SK-N-SH (cell line): ENCODE measurements at regions not wholly inside any gene's neighbourhood (a gene's known extent, or its start where the extent isn't known, plus 50 kb on each side); places are given as distances from the start of the nearest gene placed in this dataset.

Source experiments
- CTCF ChIA-PET: fragments of 300-600, 350-600 bp; formaldehyde crosslinking; extraction: SDS; loops from one replicate; lab custom pipeline; 2021; lab: Yijun Ruan, JAX
- POLR2A ChIA-PET: fragments of 350-600 bp; sonication (Branson Sonifier 250); formaldehyde crosslinking; extraction: SDS; loops from one replicate; lab custom pipeline; 2020; ENCODE audit warnings: antibody characterized with exemption, inconsistent platforms; lab: Yijun Ruan, JAX
- DNase-seq: peaks from one replicate; pipeline ENCODE4 v3.0.0; 2012
- H2AFZ ChIP-seq: fragments of 200-600 bp; sonication (generic); 2 replicates; pipeline ENCODE4 v1.8.1; 2016; ENCODE audit warnings: antibody characterized with exemption, mild to moderate bottlenecking, low read depth
- H3F3A ChIP-seq: fragments of 200-600 bp; sonication (generic); replicated peaks from 2 replicates; pipeline ENCODE3; 2016; ENCODE audit warnings: antibody characterized with exemption, mild to moderate bottlenecking; ENCODE audit not compliant: insufficient read depth
- H3K27ac ChIP-seq, 2 experiments: fragments of 200-500 bp in 1 of 2; fragments of 200-600 bp in 1 of 2; sonication (Bioruptor generic) in 1 of 2; sonication (generic), shearing (Covaris generic) in 1 of 2; 2 replicates each; pipeline versions ENCODE4 v1.5.1 to v1.6.1; 2014 to 2016; ENCODE audit warnings: low read depth in 2 of 2, inconsistent platforms in 1 of 2, low read length in 1 of 2, mild to moderate bottlenecking in 1 of 2, mixed read lengths in 1 of 2
- H3K27me3 ChIP-seq: fragments of 200-600 bp; sonication (generic), shearing (Covaris generic); 2 replicates; pipeline ENCODE4 v1.6.1; 2016; ENCODE audit warnings: mixed run types; ENCODE audit not compliant: insufficient read depth
- H3K36me3 ChIP-seq, 2 experiments: fragments of 200-500 bp in 1 of 2; fragments of 200-600 bp in 1 of 2; sonication (Bioruptor generic) in 1 of 2; sonication (generic) in 1 of 2; replicated peaks in 1 of 2; 2 replicates each; pipeline versions ENCODE3 to v1.5.1; 2014 to 2016; ENCODE audit warnings: low read length in 1 of 2, mild to moderate bottlenecking in 1 of 2; ENCODE audit not compliant: insufficient read depth in 2 of 2, control insufficient read depth in 1 of 2
- H3K4me1 ChIP-seq, 2 experiments: fragments of 200-500 bp in 1 of 2; fragments of 200-600 bp in 1 of 2; sonication (Bioruptor generic) in 1 of 2; sonication (generic), shearing (Covaris generic) in 1 of 2; 2 replicates each; pipeline versions ENCODE4 v1.5.1 to v1.6.1; 2014 to 2016; ENCODE audit warnings: low read depth in 1 of 2, low read length in 1 of 2, mixed run types in 1 of 2; ENCODE audit not compliant: insufficient read depth in 2 of 2, control insufficient read depth in 1 of 2
- H3K4me2 ChIP-seq: fragments of 200-600 bp; sonication (generic), shearing (Covaris generic); 2 replicates; pipeline ENCODE4 v1.6.1; 2017; ENCODE audit warnings: mixed run types
- H3K4me3 ChIP-seq, 2 experiments: fragments of 200-500 bp in 1 of 2; fragments of 200-600 bp in 1 of 2; sonication (Bioruptor generic) in 1 of 2; sonication (generic), shearing (Covaris generic) in 1 of 2; 2 replicates each; pipeline versions ENCODE4 v1.5.1 to v1.8.1; 2014 to 2016; ENCODE audit warnings: low read depth in 2 of 2, inconsistent platforms in 1 of 2, low read length in 1 of 2, mild to moderate bottlenecking in 1 of 2, mixed read lengths in 1 of 2, moderate library complexity in 1 of 2
- H3K79me2 ChIP-seq: fragments of 200-600 bp; sonication (generic); 2 replicates; pipeline ENCODE4 v1.8.1; 2017; ENCODE audit warnings: mild to moderate bottlenecking; ENCODE audit not compliant: insufficient read depth
- H3K9ac ChIP-seq: fragments of 200-600 bp; sonication (generic); 2 replicates; pipeline ENCODE4 v1.6.1; 2017; ENCODE audit warnings: mixed run types
- H3K9me2 ChIP-seq: fragments of 200-600 bp; sonication (generic); 2 replicates; pipeline ENCODE4 v1.6.1; 2017; ENCODE audit warnings: mixed run types
- H3K9me3 ChIP-seq: fragments of 200-600 bp; sonication (generic); 2 replicates; pipeline ENCODE4 v1.6.1; 2017; ENCODE audit warnings: mixed run types, mild to moderate bottlenecking, moderate library complexity
- H4K20me1 ChIP-seq: fragments of 200-600 bp; sonication (generic); 2 replicates; pipeline ENCODE4 v1.6.1; 2017; ENCODE audit warnings: mild to moderate bottlenecking, mixed run types; ENCODE audit not compliant: insufficient read depth
- EP300 ChIP-seq, 2 experiments: IDR thresholded peaks; 2 replicates each; pipeline versions ENCODE4 v1.4.0 to v1.6.1; 2012; ENCODE audit warnings: borderline replicate concordance in 1 of 2, low read depth in 1 of 2, low read length in 1 of 2
- EZH2phosphoT487 ChIP-seq: fragments of 200-600 bp; sonication (generic); IDR thresholded peaks from 2 replicates; pipeline ENCODE4 v1.6.1; 2017; ENCODE audit warnings: low read depth, mixed run types, mild to moderate bottlenecking, antibody characterized with exemption, moderate library complexity, borderline replicate concordance
- FOSL2 ChIP-seq: IDR thresholded peaks from 2 replicates; pipeline ENCODE4 v1.4.0; 2012; ENCODE audit warnings: low read depth, mild to moderate bottlenecking, moderate library complexity, borderline replicate concordance
- FOXM1 ChIP-seq: IDR thresholded peaks from 2 replicates; pipeline ENCODE4 v1.4.0; 2012; ENCODE audit warnings: low read depth, mild to moderate bottlenecking
- JUND ChIP-seq: IDR thresholded peaks from 2 replicates; pipeline ENCODE4 v1.4.0; 2012
- MXI1 ChIP-seq: IDR thresholded peaks from 2 replicates; pipeline ENCODE4 v1.6.1; 2012; ENCODE audit warnings: mild to moderate bottlenecking, low read depth, low read length, improper control_type of control experiment
- POLR2AphosphoS5 ChIP-seq: IDR thresholded peaks from 2 replicates; pipeline ENCODE4 v1.6.1; 2012; ENCODE audit warnings: low read depth, low read length
- RCOR1 ChIP-seq: fragments of 150-350 bp; IDR thresholded peaks from 2 replicates; pipeline ENCODE4 v1.6.1; 2017; ENCODE audit warnings: antibody characterized with exemption, low read length
- RFX5 ChIP-seq: IDR thresholded peaks from 2 replicates; pipeline ENCODE4 v1.6.1; 2012; ENCODE audit warnings: mild to moderate bottlenecking, improper control_type of control experiment, low read length
- RXRA ChIP-seq: IDR thresholded peaks from 2 replicates; pipeline ENCODE4 v1.4.0; 2012; ENCODE audit warnings: low read depth, mild to moderate bottlenecking, borderline replicate concordance
- TAF1 ChIP-seq: IDR thresholded peaks from 2 replicates; pipeline ENCODE4 v1.6.1; 2012; ENCODE audit warnings: low read depth, mild to moderate bottlenecking, low read length, moderate library complexity, borderline replicate concordance
- WGBS: methylation state at CpG from one replicate; pipeline ENCODE4 v1.1.6; 2017; ENCODE audit warnings: low lambda C conversion rate; 5-methylcytosine and 5-hydroxymethylcytosine counted together
- TF ChIP-seq, protein P1 (sequence below): fragments of 150-350 bp; IDR thresholded peaks from 2 replicates; pipeline ENCODE4 v1.6.1; 2016; ENCODE audit warnings: mild to moderate bottlenecking, low read depth, low read length
- TF ChIP-seq, protein P2 (sequence below): IDR thresholded peaks from 2 replicates; pipeline ENCODE4; 2012
- TF ChIP-seq, protein P3 (sequence below): IDR thresholded peaks from 2 replicates; pipeline ENCODE4 v1.6.1; 2012; ENCODE audit warnings: mild to moderate bottlenecking, low read depth, low read length, moderate library complexity

DNA sequence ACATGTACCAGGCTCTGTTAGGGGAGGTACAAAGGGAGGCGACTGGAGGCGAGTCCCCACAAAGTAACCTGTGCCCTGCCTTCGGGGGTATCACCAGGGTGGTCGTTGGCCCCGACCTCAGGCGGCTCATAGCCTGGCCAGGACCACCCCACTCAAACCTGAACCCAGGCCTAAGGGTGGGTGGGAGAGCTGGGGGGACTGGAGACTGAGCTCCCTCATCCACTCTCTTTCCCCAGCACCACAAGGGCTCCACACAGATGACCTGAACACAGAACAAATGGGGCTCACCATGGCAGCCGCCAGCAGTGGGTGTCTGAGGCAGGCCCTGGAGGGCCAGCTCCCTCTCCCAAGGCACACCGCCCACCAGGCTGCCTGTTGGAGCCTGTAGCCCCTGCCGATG, 120.6 kb upstream of the TNRC6C start:
- Histone ChIP-seq H3K9me3 (no peaks in the 10 kb centered on the region), H3K4me2 (no peak overlapping the region), H3K79me2 (no peaks in the 10 kb centered on the region), H3K36me3 (no peaks in the 10 kb centered on the region), H3K27me3 (no peaks in the 10 kb centered on the region), H3K9ac (no peak overlapping the region), H3K9me2 (no peaks in the 10 kb centered on the region), H3K27ac (no peak overlapping the region), H2AFZ (no peak overlapping the region), H3F3A (peaks cover 3% of the 10 kb centered on the region), H3K4me3 (no peak overlapping the region), H4K20me1 (no peaks in the 10 kb centered on the region), H3K4me1 (peaks cover 7 to 17% of the 10 kb centered on the region in 2 experiments; a peak in 3 of 4 replicates)
- 74% methylated on average over 8 of the region's 9 CpGs for WGBS
- TF ChIP-seq MXI1, result no peak
- no peak for TF ChIP-seq RFX5
- TF ChIP-seq, protein P1, sequence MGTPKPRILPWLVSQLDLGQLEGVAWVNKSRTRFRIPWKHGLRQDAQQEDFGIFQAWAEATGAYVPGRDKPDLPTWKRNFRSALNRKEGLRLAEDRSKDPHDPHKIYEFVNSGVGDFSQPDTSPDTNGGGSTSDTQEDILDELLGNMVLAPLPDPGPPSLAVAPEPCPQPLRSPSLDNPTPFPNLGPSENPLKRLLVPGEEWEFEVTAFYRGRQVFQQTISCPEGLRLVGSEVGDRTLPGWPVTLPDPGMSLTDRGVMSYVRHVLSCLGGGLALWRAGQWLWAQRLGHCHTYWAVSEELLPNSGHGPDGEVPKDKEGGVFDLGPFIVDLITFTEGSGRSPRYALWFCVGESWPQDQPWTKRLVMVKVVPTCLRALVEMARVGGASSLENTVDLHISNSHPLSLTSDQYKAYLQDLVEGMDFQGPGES, result no peak
- TF ChIP-seq TAF1, result no peak
- TF ChIP-seq RXRA, result no peak
- no peak for TF ChIP-seq FOSL2
- no peak for TF ChIP-seq JUND
- TF ChIP-seq POLR2AphosphoS5, result no peak
- TF ChIP-seq EP300 (IDR thresholded peaks at IDR 0.05; ENCODE audit: borderline replicate concordance in 1 of 2, low read depth in 1 of 2, low read length in 1 of 2), result no peak
- no peak for TF ChIP-seq RCOR1
- CTCF ChIA-PET, result interaction anchor here (1.9 kb wide), 1 partner anchor 295 kb away, joined by 4 read pairs; no protein-coding TSS in a partner anchor
- no peak for DNase-seq
- POLR2A ChIA-PET, result no interaction called here

- H3F3A ChIP-seq, result peaks cover 4% of the 10 kb centered on the region
- H2AFZ ChIP-seq, result no peak overlapping the region
- TF ChIP-seq FOXM1, result no peak
- TF ChIP-seq, protein P1, result no peak
- TF ChIP-seq FOSL2, result no peak
- TF ChIP-seq, protein P2, sequence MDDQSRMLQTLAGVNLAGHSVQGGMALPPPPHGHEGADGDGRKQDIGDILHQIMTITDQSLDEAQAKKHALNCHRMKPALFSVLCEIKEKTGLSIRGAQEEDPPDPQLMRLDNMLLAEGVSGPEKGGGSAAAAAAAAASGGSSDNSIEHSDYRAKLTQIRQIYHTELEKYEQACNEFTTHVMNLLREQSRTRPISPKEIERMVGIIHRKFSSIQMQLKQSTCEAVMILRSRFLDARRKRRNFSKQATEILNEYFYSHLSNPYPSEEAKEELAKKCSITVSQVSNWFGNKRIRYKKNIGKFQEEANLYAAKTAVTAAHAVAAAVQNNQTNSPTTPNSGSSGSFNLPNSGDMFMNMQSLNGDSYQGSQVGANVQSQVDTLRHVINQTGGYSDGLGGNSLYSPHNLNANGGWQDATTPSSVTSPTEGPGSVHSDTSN, result no peak
- TF ChIP-seq, protein P3, sequence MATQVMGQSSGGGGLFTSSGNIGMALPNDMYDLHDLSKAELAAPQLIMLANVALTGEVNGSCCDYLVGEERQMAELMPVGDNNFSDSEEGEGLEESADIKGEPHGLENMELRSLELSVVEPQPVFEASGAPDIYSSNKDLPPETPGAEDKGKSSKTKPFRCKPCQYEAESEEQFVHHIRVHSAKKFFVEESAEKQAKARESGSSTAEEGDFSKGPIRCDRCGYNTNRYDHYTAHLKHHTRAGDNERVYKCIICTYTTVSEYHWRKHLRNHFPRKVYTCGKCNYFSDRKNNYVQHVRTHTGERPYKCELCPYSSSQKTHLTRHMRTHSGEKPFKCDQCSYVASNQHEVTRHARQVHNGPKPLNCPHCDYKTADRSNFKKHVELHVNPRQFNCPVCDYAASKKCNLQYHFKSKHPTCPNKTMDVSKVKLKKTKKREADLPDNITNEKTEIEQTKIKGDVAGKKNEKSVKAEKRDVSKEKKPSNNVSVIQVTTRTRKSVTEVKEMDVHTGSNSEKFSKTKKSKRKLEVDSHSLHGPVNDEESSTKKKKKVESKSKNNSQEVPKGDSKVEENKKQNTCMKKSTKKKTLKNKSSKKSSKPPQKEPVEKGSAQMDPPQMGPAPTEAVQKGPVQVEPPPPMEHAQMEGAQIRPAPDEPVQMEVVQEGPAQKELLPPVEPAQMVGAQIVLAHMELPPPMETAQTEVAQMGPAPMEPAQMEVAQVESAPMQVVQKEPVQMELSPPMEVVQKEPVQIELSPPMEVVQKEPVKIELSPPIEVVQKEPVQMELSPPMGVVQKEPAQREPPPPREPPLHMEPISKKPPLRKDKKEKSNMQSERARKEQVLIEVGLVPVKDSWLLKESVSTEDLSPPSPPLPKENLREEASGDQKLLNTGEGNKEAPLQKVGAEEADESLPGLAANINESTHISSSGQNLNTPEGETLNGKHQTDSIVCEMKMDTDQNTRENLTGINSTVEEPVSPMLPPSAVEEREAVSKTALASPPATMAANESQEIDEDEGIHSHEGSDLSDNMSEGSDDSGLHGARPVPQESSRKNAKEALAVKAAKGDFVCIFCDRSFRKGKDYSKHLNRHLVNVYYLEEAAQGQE, result no peak
- TF ChIP-seq RCOR1, result no peak
- TF ChIP-seq EZH2phosphoT487, result no peak
- no peak for TF ChIP-seq TAF1
- no peak overlapping the region for H3K4me3 ChIP-seq
- no peak for DNase-seq
- POLR2A ChIA-PET, result no interaction called here
- 88% methylated on average over 23 of the region's 23 CpGs for WGBS
- no peaks in the 10 kb centered on the region for H3K36me3 ChIP-seq
- no peaks in the 10 kb centered on the region for H3K79me2 ChIP-seq
- no peak overlapping the region for H3K27ac ChIP-seq
- H3K4me2 ChIP-seq, result no peak overlapping the region
- H3K4me1 ChIP-seq, result peaks cover 7 to 24% of the 10 kb centered on the region in 2 experiments; a peak in 3 of 4 replicates
- no peaks in the 10 kb centered on the region for H3K9me3 ChIP-seq
- H3K9ac ChIP-seq, result no peak overlapping the region
- CTCF ChIA-PET, result interaction anchor here (1.9 kb wide), 1 partner anchor 296 kb away, joined by 4 read pairs; no protein-coding TSS in a partner anchor
- no peaks in the 10 kb centered on the region for H3K9me2 ChIP-seq
- no peaks in the 10 kb centered on the region for H3K27me3 ChIP-seq
- no peaks in the 10 kb centered on the region for H4K20me1 ChIP-seq
Measured at GRCh38 chr17:77838748-77839697, 119.5 kb upstream of the TNRC6C start.
